ENCODE measurements at regions not wholly inside any gene's neighbourhood (a gene's known extent, or its start where the extent isn't known, plus 50 kb on each side); places are given as distances from the start of the nearest gene placed in this dataset.
A peak's percentile ranks its signal among the peaks of the same experiment; 100 is the strongest.

DNA sequence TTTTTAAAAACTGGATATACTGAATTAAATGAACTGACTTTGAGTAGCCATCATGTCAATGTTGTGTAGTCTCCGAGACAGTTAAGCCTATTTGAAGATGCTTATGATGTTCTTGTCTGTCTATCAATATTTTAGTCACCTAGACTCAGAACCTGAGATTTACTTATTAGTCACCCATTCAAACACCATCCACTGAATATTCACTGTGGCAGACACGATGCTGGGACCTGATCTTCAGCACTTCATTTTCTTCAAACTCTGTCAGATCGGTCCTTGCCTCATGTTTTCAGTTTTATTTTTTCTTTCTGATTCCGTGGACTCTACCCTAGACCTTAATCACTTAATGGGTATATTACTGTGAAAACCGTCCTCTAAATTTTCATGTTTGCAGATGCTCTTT is 123.7 kb upstream of the MCHR2 start:
- DNase-seq (no peak), ATAC-seq (ENCODE audit: low read depth) (no peak)
- H3K27me3 Mint-ChIP-seq = peaks cover 3% of the 10 kb centered on the region
- no peaks in the 10 kb centered on the region for H3K4me1 Mint-ChIP-seq
- WGBS (ENCODE audit: insufficient coverage) = 78% methylated on average over 1 of the region's 5 CpGs
- ChIA-PET POLR2A (no interaction called here), CTCF (interaction anchor here (1.2 to 1.4 kb wide), 2 partner anchors 11 to 547 kb away, joined by 4 read pairs; no protein-coding TSS in a partner anchor)
- Histone ChIP-seq H3K27ac (ENCODE audit: low read length in 2 of 2) (no peak overlapping the region), H3K9ac (ENCODE audit: low read length) (no peak overlapping the region), H3K9me3 (ENCODE audit: control extremely low read depth in 1 of 3, control insufficient read depth in 2 of 3, insufficient read depth in 1 of 3, low read length in 2 of 3) (no peaks in the 10 kb centered on the region), H3K27me3 (replicated peaks in 1 of 4; ENCODE audit: control extremely low read depth in 1 of 4, control insufficient read depth in 3 of 4, insufficient read depth in 4 of 4, low read length in 3 of 4) (no peaks in the 10 kb centered on the region), H3K79me2 (ENCODE audit: control insufficient read depth, insufficient read depth, low read length) (no peaks in the 10 kb centered on the region), H2AFZ (ENCODE audit: insufficient read depth, low read depth, low read length, poor library complexity, severe bottlenecking) (no peak overlapping the region), H3K4me1 (ENCODE audit: control insufficient read depth in 2 of 2, insufficient read depth in 2 of 2, low read length in 2 of 2) (no peaks in the 10 kb centered on the region), H3K36me3 (replicated peaks in 1 of 2; ENCODE audit: control extremely low read depth in 1 of 2, control insufficient read depth in 1 of 2, extremely low read depth in 1 of 2, insufficient read depth in 2 of 2, low read length in 1 of 2) (no peaks in the 10 kb centered on the region), H3K4me2 (replicated peaks; ENCODE audit: low read depth, low read length, poor library complexity, severe bottlenecking) (no peak overlapping the region), H3K4me3 (ENCODE audit: control extremely low read depth in 1 of 5, extremely low read depth in 1 of 5, insufficient read depth in 1 of 5, low read depth in 2 of 5, low read length in 4 of 5) (no peak overlapping the region), H4K20me1 (ENCODE audit: control insufficient read depth, insufficient read depth, low read length, poor library complexity, severe bottlenecking) (no peaks in the 10 kb centered on the region)
- intact Hi-C loops (cut with micrococcal nuclease) = loop anchor here (2.0 kb wide), 2 partner anchors 539 to 547 kb away; no protein-coding TSS in a partner anchor
- H3K9me3 Mint-ChIP-seq (ENCODE audit: insufficient read depth) = no peaks in the 10 kb centered on the region
- no peak for TF ChIP-seq EZH2 (IDR thresholded peaks at IDR 0.05; ENCODE audit: borderline replicate concordance, insufficient read depth, low read depth, low read length, poor library complexity, severe bottlenecking)
- TF ChIP-seq, protein P1, sequence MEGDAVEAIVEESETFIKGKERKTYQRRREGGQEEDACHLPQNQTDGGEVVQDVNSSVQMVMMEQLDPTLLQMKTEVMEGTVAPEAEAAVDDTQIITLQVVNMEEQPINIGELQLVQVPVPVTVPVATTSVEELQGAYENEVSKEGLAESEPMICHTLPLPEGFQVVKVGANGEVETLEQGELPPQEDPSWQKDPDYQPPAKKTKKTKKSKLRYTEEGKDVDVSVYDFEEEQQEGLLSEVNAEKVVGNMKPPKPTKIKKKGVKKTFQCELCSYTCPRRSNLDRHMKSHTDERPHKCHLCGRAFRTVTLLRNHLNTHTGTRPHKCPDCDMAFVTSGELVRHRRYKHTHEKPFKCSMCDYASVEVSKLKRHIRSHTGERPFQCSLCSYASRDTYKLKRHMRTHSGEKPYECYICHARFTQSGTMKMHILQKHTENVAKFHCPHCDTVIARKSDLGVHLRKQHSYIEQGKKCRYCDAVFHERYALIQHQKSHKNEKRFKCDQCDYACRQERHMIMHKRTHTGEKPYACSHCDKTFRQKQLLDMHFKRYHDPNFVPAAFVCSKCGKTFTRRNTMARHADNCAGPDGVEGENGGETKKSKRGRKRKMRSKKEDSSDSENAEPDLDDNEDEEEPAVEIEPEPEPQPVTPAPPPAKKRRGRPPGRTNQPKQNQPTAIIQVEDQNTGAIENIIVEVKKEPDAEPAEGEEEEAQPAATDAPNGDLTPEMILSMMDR (IDR thresholded peaks at IDR 0.05) = no peak
- H3K27ac Mint-ChIP-seq = no peak overlapping the region
- no peak overlapping the region for H3K4me3 Mint-ChIP-seq

DNA sequence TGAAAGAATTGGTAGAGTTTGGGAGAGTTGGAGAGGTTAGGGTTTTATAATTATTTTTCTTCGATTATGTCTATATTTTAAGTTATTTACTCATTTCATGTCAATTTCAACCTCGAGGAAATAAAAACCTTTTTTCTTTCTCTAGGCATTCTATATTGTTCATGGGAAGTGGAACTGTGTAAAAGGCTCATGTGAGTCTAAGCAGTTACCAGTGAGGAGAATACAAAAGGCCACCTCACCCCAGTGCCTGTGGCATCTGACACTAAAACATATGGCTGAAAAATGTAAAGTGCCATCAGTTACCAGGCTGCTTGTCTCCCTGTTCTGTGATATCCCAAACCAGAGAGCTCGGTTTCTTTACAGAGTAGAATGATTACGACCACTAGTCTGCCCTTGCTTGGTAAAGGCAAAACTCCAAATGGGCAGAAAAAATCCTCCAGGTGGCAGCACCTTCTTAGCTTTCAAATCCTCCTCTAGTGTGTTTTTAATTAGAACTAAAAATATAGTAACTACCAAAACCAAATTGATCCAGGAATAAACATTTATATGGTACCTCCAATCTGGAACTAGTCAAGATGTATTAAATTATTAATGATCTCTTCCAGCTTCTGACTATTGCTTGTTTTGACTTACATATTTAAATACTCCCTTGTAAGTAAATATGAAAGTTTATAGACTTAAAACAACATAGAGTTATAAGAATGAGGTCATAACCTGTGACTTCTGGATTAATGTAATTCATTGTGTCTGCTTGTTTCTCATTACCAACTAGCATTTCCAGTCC is 122.6 kb upstream of the MCHR2 start:
- H3K27ac Mint-ChIP-seq = no peak overlapping the region
- no peak overlapping the region for H2AFZ ChIP-seq (ENCODE audit: insufficient read depth, low read depth, low read length, poor library complexity, severe bottlenecking)
- DNase-seq (peak; percentile 31), ATAC-seq (ENCODE audit: low read depth) (no peak)
- ChIA-PET CTCF (interaction anchor here (0.6 to 2.2 kb wide), 7 partner anchors 10 to 548 kb away, joined by 3 to 6 read pairs (median 4); no protein-coding TSS in a partner anchor), POLR2A (no interaction called here)
- WGBS (ENCODE audit: insufficient coverage) = 23% methylated on average over 2 of the region's 4 CpGs
- intact Hi-C loops (cut with micrococcal nuclease) = loop anchor here (2.0 kb wide), 2 partner anchors 540 to 548 kb away; no protein-coding TSS in a partner anchor
- no peak overlapping the region for H3K4me3 ChIP-seq (ENCODE audit: control extremely low read depth in 1 of 5, extremely low read depth in 1 of 5, insufficient read depth in 1 of 5, low read depth in 2 of 5, low read length in 4 of 5)
- no peaks in the 10 kb centered on the region for H3K9me3 Mint-ChIP-seq (ENCODE audit: insufficient read depth)
- TF ChIP-seq, protein P1 (IDR thresholded peaks at IDR 0.05) = peak; percentile 63
- no peak for TF ChIP-seq EZH2 (IDR thresholded peaks at IDR 0.05; ENCODE audit: borderline replicate concordance, insufficient read depth, low read depth, low read length, poor library complexity, severe bottlenecking)
- no peak overlapping the region for H3K27ac ChIP-seq (ENCODE audit: low read length in 2 of 2)
- H3K9me3 ChIP-seq (ENCODE audit: control extremely low read depth in 1 of 3, control insufficient read depth in 2 of 3, insufficient read depth in 1 of 3, low read length in 2 of 3) = no peaks in the 10 kb centered on the region
- H3K4me1 ChIP-seq (ENCODE audit: control insufficient read depth in 2 of 2, insufficient read depth in 2 of 2, low read length in 2 of 2) = no peaks in the 10 kb centered on the region
- H3K79me2 ChIP-seq (ENCODE audit: control insufficient read depth, insufficient read depth, low read length) = no peaks in the 10 kb centered on the region
- no peak overlapping the region for H3K9ac ChIP-seq (ENCODE audit: low read length)
- H3K4me2 ChIP-seq (replicated peaks; ENCODE audit: low read depth, low read length, poor library complexity, severe bottlenecking) = no peak overlapping the region
- no peak overlapping the region for H3K4me3 Mint-ChIP-seq
- no peaks in the 10 kb centered on the region for H3K36me3 ChIP-seq (replicated peaks in 1 of 2; ENCODE audit: control extremely low read depth in 1 of 2, control insufficient read depth in 1 of 2, extremely low read depth in 1 of 2, insufficient read depth in 2 of 2, low read length in 1 of 2)
- no peaks in the 10 kb centered on the region for H3K27me3 ChIP-seq (replicated peaks in 1 of 4; ENCODE audit: control extremely low read depth in 1 of 4, control insufficient read depth in 3 of 4, insufficient read depth in 4 of 4, low read length in 3 of 4)
- H4K20me1 ChIP-seq (ENCODE audit: control insufficient read depth, insufficient read depth, low read length, poor library complexity, severe bottlenecking) = no peaks in the 10 kb centered on the region
- H3K4me1 Mint-ChIP-seq = no peaks in the 10 kb centered on the region
- peaks cover 6% of the 10 kb centered on the region for H3K27me3 Mint-ChIP-seq
